ENCODE measurements at regions not wholly inside any gene's neighbourhood (a gene's known extent, or its start where the extent isn't known, plus 50 kb on each side); places are given as distances from the start of the nearest gene placed in this dataset.

DNA sequence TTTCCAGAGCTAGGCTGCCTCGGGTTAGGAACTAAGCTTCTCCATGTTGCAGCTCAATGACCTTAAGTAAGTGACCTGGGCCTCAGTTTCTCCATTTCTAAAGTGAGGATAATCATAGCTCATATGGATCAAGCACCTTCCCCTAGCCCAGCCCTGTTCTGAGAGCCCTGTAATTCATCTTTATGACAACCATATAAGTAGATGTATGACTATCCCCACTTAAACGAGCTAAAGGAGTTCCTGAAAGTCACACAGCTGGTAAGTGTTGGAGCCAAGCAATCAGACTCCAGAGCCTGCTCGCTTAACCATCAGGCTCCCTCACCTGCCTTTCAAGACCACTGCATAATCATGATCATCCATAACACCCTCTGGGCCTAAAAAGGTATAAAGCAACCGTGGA, 135.4 kb downstream of the SP3 start:
- Histone ChIP-seq H4K5ac (ENCODE audit: insufficient read length, low read depth, low read length) (no peak overlapping the region), H4K8ac (replicated peaks; ENCODE audit: insufficient read length, low read depth, low read length) (no peak overlapping the region), H3K23me2 (ENCODE audit: insufficient read length, low read depth, low read length, poor library complexity, severe bottlenecking) (no peaks in the 10 kb centered on the region), H2AK5ac (ENCODE audit: insufficient read length, low read length) (no peak overlapping the region), H4K20me1 (ENCODE audit: control insufficient read depth, insufficient read depth, insufficient read length) (no peaks in the 10 kb centered on the region), H3K56ac (ENCODE audit: insufficient read length, low read depth, low read length) (no peak overlapping the region), H3K27me3 (ENCODE audit: insufficient read depth, low read length) (0 out of 2 replicates have a peak, but pooled peaks cover 1% of the 10 kb centered on the region), H3K14ac (ENCODE audit: insufficient read depth, low read length) (no peak overlapping the region), H3T11ph (ENCODE audit: low read length) (no peak overlapping the region), H3K9ac (ENCODE audit: extremely low read depth, insufficient read length, low read length) (no peak overlapping the region), H4K91ac (ENCODE audit: insufficient read length, low read depth, low read length) (no peak overlapping the region), H3K18ac (ENCODE audit: insufficient read length, low read depth, low read length) (no peak overlapping the region), H3K9me3 (ENCODE audit: control insufficient read depth, low read depth, low read length) (no peaks in the 10 kb centered on the region), H3K4me2 (ENCODE audit: insufficient read depth, insufficient read length, low read length) (no peak overlapping the region), H3K4me1 (ENCODE audit: insufficient read depth, low read length) (no peaks in the 10 kb centered on the region), H3K79me1 (ENCODE audit: insufficient read depth, low read depth, low read length, poor library complexity, severe bottlenecking) (no peaks in the 10 kb centered on the region), H3K79me2 (ENCODE audit: insufficient read depth, low read length) (no peaks in the 10 kb centered on the region), H2BK15ac (ENCODE audit: low read depth, low read length) (no peak overlapping the region), H2BK5ac (ENCODE audit: insufficient read length, low read length) (no peak overlapping the region), H3K23ac (ENCODE audit: insufficient read length, low read depth, low read length) (no peak overlapping the region), H3K4ac (ENCODE audit: low read depth, low read length) (no peak overlapping the region), H2AFZ (ENCODE audit: low read length) (no peak overlapping the region), H2BK12ac (ENCODE audit: insufficient read length, low read depth, low read length) (no peak overlapping the region), H2BK120ac (ENCODE audit: low read depth, low read length, poor library complexity, severe bottlenecking) (no peak overlapping the region), H2BK20ac (ENCODE audit: low read depth, low read length, poor library complexity, severe bottlenecking) (no peak overlapping the region), H3K27ac (ENCODE audit: insufficient read length, low read depth, low read length) (no peak overlapping the region)
- Mint-ChIP-seq H3K4me1 (peaks cover 0 to 2% of the 10 kb centered on the region in 2 experiments; a peak in 2 of 4 replicates), H3K9me3 (peaks cover 6 to 8% of the 10 kb centered on the region in 2 experiments; a peak in 3 of 5 replicates), H3K27me3 (ENCODE audit: low read depth) (no peaks in the 10 kb centered on the region), H3K27ac (no peak overlapping the region), H3K4me3 (no peak overlapping the region), H3K36me3 (ENCODE audit: insufficient read depth in 1 of 3, low read depth in 3 of 3) (peaks cover 0 to 7% (median 2%) of the 10 kb centered on the region in 3 experiments; a peak in 2 of 7 replicates)
- no CpG with 5 or more reads among the region's 4 CpGs for WGBS (ENCODE audit: extremely low coverage, insufficient read length, low lambda C conversion rate)
- no peak for DNase-seq
- no peak for TF ChIP-seq CTCF (conservative IDR thresholded peaks at IDR 0.05)
